ENCODE measurements at regions not wholly inside any gene's neighbourhood (a gene's known extent, or its start where the extent isn't known, plus 50 kb on each side); places are given as distances from the start of the nearest gene placed in this dataset.

- Histone ChIP-seq H3K36me3 (no peaks in the 10 kb centered on the region), H3K4me3 (no peak overlapping the region), H3K9me3 (no peaks in the 10 kb centered on the region), H3K27ac (no peak overlapping the region), H3K27me3 (no peaks in the 10 kb centered on the region), H3K4me1 (no peaks in the 10 kb centered on the region)
- intact Hi-C loops (cut with DNase I): no loop called here
- no peak for TF ChIP-seq EP300 (IDR thresholded peaks at IDR 0.05)
- TF ChIP-seq CTCF (IDR thresholded peaks at IDR 0.05): no peak
- no peak for TF ChIP-seq POLR2A (IDR thresholded peaks at IDR 0.05)
- no peak for TF ChIP-seq POLR2AphosphoS5 (IDR thresholded peaks at IDR 0.05)
- DNase-seq: no peak
- WGBS, 2 donors: 72 to 93% methylated on average over 3 of the region's 3 CpGs
These were observed 147.0 kb upstream of the MIR17HG start for GRCh38 chr13:91200486-91200885.

GRCh38 chr13:91203430-91203829 lies 144.1 kb upstream of the MIR17HG start:
- Histone ChIP-seq H3K4me3 (no peak overlapping the region), H3K27me3 (no peaks in the 10 kb centered on the region), H3K9me3 (no peaks in the 10 kb centered on the region), H3K36me3 (no peaks in the 10 kb centered on the region), H3K4me1 (no peaks in the 10 kb centered on the region), H3K27ac (no peak overlapping the region)
- no peak for TF ChIP-seq EP300 (IDR thresholded peaks at IDR 0.05)
- no peak for TF ChIP-seq POLR2AphosphoS5 (IDR thresholded peaks at IDR 0.05)
- TF ChIP-seq POLR2A (IDR thresholded peaks at IDR 0.05): no peak
- no peak for TF ChIP-seq CTCF (IDR thresholded peaks at IDR 0.05)
- DNase-seq: no peak
- intact Hi-C loops (cut with DNase I): no loop called here
- 73 to 85% methylated on average over 1 of the region's 1 CpG for WGBS, 2 donors

- no peak for TF ChIP-seq CTCF (IDR thresholded peaks at IDR 0.05)
- TF ChIP-seq POLR2AphosphoS5 (IDR thresholded peaks at IDR 0.05): no peak
- TF ChIP-seq EP300 (IDR thresholded peaks at IDR 0.05): no peak
- TF ChIP-seq POLR2A (IDR thresholded peaks at IDR 0.05): no peak
- Histone ChIP-seq H3K27ac (no peak overlapping the region), H3K27me3 (no peaks in the 10 kb centered on the region), H3K36me3 (no peaks in the 10 kb centered on the region), H3K4me3 (no peak overlapping the region), H3K4me1 (no peaks in the 10 kb centered on the region), H3K9me3 (no peaks in the 10 kb centered on the region)
- DNase-seq: no peak
- intact Hi-C loops (cut with DNase I): no loop called here
- 75 to 77% methylated on average over 4 of the region's 4 CpGs for WGBS, 2 donors
These were observed 140.2 kb upstream of the MIR17HG start for GRCh38 chr13:91207261-91207660.

- TF ChIP-seq POLR2A (IDR thresholded peaks at IDR 0.05) (no peak), EP300 (IDR thresholded peaks at IDR 0.05) (no peak), POLR2AphosphoS5 (IDR thresholded peaks at IDR 0.05) (no peak), CTCF (IDR thresholded peaks at IDR 0.05) (no peak)
These were observed 136.0 kb upstream of the MIR17HG start for GRCh38 chr13:91211510-91211909.

GRCh38 chr13:91212231-91212630 lies 135.3 kb upstream of the MIR17HG start:
- Histone ChIP-seq H3K27ac (no peak overlapping the region), H3K36me3 (no peaks in the 10 kb centered on the region), H3K9me3 (no peaks in the 10 kb centered on the region), H3K27me3 (no peaks in the 10 kb centered on the region), H3K4me3 (no peak overlapping the region), H3K4me1 (no peaks in the 10 kb centered on the region)
- TF ChIP-seq POLR2A (IDR thresholded peaks at IDR 0.05) (no peak), CTCF (IDR thresholded peaks at IDR 0.05) (no peak), POLR2AphosphoS5 (IDR thresholded peaks at IDR 0.05) (no peak), EP300 (IDR thresholded peaks at IDR 0.05) (no peak)
- no peak for DNase-seq
- 35 to 66% methylated on average over 5 of the region's 5 CpGs for WGBS, 2 donors
- intact Hi-C loops (cut with DNase I): no loop called here

More at GRCh38 chr13:91211510-91211909, 136.0 kb upstream of the MIR17HG start:
- no peak for DNase-seq
- intact Hi-C loops (cut with DNase I): no loop called here
- H3K4me3 ChIP-seq: no peak overlapping the region
- 61 to 64% methylated on average over 3 of the region's 3 CpGs for WGBS, 2 donors
- no peak overlapping the region for H3K27ac ChIP-seq
- H3K36me3 ChIP-seq: no peaks in the 10 kb centered on the region
- no peaks in the 10 kb centered on the region for H3K9me3 ChIP-seq
- H3K27me3 ChIP-seq: no peaks in the 10 kb centered on the region
- H3K4me1 ChIP-seq: no peaks in the 10 kb centered on the region

All from sigmoid colon (tissue), 6 donors.